Dermis microvascular lymphatic vessel endothelial cell (primary cell): ENCODE measurements at regions not wholly inside any gene's neighbourhood (a gene's known extent, or its start where the extent isn't known, plus 50 kb on each side); places are given as distances from the start of the nearest gene placed in this dataset.
"Not testable (repeated sequence)": the region's sequence is repeated elsewhere in the genome, so short reads cannot be mapped to it uniquely, and the experiment has no call there.

Experiments
- DNase-seq, 2 donors: peaks; one replicate each; pipeline versions ENCODE4 v3.0.0 to v3.0.0-alpha.2; 2010; ENCODE audit warnings: low read depth in 2 of 2

DNA sequence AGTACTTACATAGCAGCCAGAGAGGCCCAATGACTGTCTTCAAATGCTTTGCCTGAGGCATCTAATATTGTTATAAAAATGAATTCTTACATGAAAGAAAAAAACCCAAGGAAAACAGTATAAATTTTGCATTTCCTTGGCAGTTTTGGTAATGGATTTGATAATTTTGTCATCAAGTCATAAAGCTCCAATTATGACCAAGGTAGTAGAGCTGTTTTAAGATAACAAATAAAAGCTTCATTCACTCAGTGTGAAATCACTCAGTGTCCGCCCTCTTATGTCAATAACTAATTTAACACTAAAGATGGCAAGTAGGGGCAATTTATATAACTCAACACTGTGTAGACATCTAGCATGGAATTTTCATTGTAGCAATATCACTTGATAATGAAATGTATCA is 193.9 kb downstream of the ANKRD7 start:
- DNase-seq = no peak

DNA sequence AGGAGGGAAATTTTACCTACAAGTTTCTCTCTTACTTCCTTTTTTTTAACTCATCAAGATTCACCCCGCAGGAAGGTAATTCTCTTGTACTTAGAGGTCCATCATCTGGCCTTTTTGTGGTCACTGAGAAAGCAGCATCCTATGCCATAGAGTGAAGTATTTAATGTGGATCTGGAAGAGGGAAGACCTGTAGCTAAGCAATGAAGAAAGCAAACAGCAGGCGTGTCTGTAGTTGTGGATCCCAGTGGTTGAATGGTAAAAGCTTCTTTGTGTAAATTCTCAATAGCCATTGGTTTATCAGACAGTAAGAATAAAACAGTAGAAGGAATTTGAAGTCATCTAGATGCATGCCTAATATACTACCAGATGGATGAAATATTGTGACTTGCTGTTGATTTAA is 196.4 kb downstream of the ANKRD7 start:
- no peak for DNase-seq

DNA sequence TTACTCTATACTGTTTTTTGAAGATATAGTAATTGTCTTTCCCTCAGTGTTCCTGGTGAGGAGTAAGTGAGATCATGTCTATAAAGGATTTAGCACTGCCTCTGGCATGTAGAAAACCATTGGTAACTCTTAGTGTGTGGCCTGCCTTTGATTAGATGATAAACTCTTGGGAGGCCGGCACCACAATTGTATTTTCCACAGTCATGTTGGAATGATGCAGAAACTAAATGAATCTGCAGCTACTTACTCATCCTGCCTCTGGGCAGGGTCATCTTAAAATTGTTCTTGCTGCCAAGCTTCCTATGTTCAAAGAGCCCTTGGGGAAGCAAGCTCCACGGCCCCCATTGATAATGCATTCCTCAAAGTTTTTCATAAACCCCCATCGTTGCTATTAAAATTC is 204.6 kb downstream of the ANKRD7 start:
- no peak for DNase-seq

- DNase-seq = no peak
Observed at GRCh38 chr7:118436663-118437062, 212.2 kb downstream of the ANKRD7 start.

DNA sequence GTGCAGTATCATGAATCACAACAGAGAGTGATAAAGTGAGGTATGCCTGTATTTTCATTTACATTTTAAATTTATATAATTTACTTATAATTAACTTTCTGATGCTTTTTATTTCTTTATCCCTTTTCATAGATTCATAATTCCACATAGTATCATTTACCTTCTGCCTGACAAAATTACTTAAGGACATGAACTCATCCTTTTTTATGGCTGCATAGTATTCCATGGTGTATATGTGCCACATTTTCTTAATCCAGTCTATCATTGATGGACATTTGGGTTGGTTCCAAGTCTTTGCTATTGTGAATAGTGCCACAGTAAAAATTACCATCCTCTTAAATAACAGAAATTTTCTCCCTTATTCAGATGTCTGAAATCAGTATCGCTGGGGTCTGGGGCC is 224.5 kb downstream of the ANKRD7 start:
- DNase-seq = not testable (repeated sequence)

- DNase-seq = no peak
Observed at GRCh38 chr7:118449797-118450567, 225.5 kb downstream of the ANKRD7 start.

DNA sequence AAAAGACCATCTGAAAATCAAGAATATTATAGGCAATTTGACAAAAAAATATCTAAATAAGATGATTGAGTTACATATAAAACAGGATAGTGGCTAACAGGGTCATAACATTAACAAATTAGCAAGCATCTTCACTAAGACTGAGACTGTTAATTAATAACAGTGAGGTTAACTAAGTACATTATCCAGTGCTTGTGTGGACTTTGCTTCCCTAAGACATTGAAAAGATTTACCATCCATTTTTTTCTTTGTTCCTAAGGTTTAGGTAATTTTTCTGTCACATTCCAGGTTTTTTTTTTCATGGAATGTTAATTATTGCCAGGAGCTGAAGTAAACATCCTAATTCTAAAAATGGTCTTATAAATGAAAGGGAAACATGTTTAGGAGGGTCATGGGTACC is 227.6 kb downstream of the ANKRD7 start:
- DNase-seq = no peak

- no peak for DNase-seq
Observed at GRCh38 chr7:118467381-118467780, 242.9 kb downstream of the ANKRD7 start.

GRCh38 chr7:118472581-118472980 is 248.1 kb downstream of the ANKRD7 start:
- DNase-seq = no peak

GRCh38 chr7:118473271-118473670 is 248.8 kb downstream of the ANKRD7 start:
- DNase-seq = no peak

- no peak for DNase-seq
Observed at GRCh38 chr7:118476036-118476435, 251.5 kb downstream of the ANKRD7 start.

DNA sequence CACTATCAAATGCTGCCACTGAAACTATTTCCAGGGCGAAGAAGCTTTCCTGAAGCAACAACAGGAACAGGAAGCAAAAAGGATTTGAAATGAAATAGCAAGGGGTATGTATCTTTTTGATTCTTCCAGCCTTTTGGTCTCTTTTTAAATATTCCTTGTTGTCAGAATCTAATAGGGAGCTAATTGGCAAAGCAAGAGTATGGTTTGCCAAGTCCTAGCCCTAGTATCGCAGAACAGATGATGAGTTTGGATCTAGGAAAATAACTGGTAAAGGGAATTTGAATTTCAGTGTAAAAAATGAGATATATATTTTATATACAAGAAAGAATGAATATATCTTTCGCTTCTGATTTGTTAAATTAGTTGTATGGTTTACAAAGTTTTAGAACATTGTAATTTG is 252.5 kb downstream of the ANKRD7 start:
- DNase-seq = no peak

DNA sequence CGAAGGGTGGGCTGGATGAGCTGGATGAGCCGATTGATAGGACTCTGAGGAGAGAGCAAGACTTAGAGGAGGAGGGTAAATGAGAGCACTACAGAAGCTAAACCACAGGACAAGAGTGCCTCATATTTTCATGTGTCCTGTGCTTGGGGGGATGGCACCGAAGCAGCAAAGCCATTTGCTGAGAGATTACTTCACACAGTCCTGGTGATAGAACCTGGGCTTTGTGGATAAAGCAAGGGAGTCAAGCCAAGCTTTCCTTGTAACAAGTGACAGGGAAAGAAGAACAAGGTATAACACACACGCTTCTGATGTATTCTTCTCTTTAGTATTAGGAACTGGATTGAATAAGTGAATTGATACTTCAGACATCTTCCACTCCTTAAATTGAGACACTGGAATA is 253.7 kb downstream of the ANKRD7 start:
- DNase-seq = no peak

- no peak for DNase-seq
Observed at GRCh38 chr7:118478931-118479330, 254.4 kb downstream of the ANKRD7 start.

DNA sequence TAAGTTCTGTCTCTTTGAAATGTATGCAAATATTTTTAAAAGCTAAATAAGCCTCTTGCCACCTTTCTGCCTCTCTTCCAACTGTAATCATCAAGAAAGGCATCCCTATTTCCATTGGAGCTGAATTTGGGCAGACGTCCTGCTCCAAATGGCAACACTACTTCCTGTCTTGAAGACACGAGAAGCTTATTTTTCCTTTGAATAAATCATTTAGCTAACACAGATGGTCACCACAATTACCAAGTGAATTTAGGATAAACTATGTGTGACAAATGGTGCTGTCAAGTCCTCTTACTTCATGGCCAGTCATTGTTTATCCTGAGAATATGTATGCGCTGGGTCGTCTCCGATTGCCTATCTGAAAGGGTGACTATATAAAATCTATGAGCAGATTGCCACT is 268.0 kb downstream of the ANKRD7 start:
- DNase-seq = no peak

DNA sequence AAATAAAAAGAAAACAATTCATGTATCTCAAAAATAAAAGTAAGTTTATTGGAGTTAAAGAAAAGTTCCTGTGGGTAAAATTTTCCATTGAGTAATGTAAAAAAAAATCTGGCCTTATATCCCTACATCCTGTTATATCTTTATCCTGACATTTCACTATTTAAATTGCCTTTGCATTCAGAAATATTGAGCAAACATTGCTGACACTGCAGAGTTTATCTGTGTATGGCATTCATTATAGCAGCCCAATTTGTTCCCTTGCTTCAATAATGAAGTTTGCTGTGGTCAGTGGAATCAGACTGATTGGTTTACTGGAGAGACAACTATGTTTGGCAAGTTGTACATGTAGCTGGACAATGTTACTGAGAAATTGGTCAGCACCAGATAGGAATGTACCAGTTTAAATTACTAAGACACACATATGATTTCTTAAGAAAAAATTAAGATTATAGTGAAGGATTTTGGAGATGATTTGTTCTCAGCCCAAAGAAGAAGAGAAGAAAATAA is 271.7 kb downstream of the ANKRD7 start:
- no peak for DNase-seq

- no peak for DNase-seq
Observed at GRCh38 chr7:118502235-118502634, 277.7 kb downstream of the ANKRD7 start.

DNA sequence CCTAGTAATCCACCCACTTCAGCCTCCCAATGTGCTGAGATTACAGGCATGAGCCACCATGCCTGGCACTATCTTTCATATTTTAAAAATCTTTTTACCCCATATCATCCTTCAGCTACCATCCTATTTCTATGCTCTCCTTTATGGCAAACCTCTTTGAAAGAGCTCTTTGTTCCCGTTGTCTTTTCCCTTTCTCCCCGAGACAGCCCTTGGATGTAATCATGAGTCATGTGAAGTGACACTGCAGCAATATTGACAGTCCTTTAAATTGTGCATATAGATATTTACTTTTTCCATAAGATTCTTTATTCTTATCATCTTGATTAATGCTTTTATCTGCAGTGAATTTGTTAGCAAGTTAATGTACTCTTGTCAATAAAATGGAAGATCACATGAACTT is 286.6 kb downstream of the ANKRD7 start:
- no peak for DNase-seq

DNA sequence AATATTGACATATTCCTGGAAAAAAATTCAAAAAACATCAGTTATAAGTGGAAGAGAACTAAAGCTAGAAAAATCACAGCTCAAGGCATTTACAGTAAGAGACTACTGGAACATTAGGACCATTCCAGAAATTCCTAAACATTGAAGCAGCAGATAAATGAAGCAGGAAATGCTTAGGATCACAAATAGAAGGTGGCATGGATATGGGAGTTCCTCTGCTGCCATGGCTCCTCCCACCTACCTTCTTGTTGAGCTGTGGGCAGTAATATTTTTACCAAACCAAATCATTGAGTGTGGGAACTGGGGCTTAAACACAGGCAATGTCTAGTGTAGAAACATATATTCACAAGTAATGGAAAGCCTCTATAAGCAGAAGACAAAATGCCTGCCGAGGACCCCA is 292.8 kb downstream of the ANKRD7 start:
- no peak for DNase-seq

- DNase-seq = no peak
Observed at GRCh38 chr7:118525020-118525419, 300.5 kb downstream of the ANKRD7 start.

DNA sequence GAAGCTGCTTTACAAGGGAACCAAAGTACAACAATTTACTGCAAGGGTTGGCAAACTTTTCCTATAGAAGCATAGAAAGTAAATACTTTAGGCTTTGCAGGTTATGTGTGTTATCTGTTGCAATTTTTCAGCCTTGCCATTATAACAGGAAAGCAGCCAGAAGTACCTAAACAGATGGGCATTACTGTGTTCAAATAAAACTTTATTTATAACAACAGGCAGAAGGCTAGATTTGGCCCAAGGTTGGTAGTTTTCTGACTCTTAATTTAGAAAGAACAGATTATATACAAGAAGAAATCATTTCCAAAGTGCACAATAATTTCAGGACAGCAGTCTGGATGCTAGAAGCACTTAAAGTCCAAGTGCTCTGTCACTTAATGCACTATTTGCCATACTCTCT is 307.1 kb downstream of the ANKRD7 start:
- DNase-seq = no peak

DNA sequence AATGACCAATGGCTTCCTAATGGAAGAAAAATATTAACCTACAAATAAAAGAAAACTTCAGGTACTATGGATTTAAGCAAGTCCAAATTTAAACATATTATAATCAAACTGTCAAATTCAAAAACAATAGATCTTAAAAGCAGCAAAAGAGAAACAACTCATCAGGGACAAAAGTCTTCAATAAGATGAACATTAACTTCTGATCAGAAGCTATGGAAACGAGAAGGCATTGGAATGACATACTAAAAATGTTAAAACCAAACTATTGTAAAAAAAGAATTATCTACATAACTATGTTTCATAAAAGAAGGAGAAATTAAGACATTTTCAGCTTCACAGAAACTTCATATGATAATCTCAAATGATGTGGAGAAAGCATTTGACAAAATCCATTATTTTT is 334.7 kb downstream of the ANKRD7 start:
- DNase-seq = no peak

DNA sequence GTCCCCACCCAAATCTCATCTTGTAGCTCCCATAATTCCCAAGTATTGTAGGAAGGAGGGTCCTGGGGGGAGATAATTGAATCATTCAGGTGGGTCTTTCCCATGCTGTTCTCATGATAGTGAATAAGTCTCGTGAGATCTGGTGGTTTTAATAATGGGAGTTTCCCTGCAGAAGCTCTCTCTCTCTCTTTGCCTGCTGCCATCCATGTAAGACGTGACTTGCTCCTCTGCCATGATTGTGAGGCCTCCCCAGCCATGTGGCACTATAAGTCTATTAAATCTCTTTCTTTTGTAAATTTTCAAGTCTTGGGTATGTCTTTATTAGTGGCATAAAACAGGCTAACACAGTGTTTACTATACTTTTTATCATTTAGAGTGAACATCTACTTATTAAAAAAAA is 338.8 kb downstream of the ANKRD7 start:
- no peak for DNase-seq

- DNase-seq = no peak
Observed at GRCh38 chr7:118572604-118573003, 348.1 kb downstream of the ANKRD7 start.
